ENCODE measurements at regions not wholly inside any gene's neighbourhood (a gene's known extent, or its start where the extent isn't known, plus 50 kb on each side); places are given as distances from the start of the nearest gene placed in this dataset.

DNA sequence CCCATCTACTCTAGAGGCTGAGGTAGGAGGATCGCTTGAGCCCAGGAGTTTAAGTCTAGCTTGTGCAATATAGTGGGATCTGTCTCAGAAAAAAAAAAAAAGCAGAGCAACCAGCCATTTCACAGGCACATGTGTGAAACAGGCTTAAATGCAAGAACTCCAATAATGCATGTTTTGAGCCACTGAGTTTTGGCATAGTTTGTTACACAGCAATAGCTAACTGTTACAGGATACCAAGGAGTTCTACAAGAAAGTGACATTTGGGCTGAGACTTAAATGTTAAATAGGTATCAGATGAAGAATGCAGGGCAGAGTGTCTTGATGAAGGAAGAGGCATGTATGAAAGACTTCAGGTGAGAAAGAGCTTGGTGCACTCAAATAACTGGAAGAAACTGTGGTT, 240.0 kb upstream of the FOXN3 start:
- Histone ChIP-seq H3K4me1 (ENCODE audit: control insufficient read depth, insufficient read depth, low read length) (peaks cover under 1% of the 10 kb centered on the region; the same call in 1 of the 2 replicates), H3K9me3 (ENCODE audit: control insufficient read depth, insufficient read depth, low read depth, low read length) (peaks cover 12% of the 10 kb centered on the region; the same call in 1 of the 2 replicates), H3K9ac (ENCODE audit: low read length) (no peak overlapping the region), H3K27me3 (ENCODE audit: control insufficient read depth, insufficient read depth, low read length) (no peaks in the 10 kb centered on the region), H3K4me3 (ENCODE audit: low read depth, low read length) (no peak overlapping the region), H3K27ac (ENCODE audit: low read depth, low read length) (no peak overlapping the region), H3K36me3 (ENCODE audit: control insufficient read depth, insufficient read depth, low read length) (no peaks in the 10 kb centered on the region)

DNA sequence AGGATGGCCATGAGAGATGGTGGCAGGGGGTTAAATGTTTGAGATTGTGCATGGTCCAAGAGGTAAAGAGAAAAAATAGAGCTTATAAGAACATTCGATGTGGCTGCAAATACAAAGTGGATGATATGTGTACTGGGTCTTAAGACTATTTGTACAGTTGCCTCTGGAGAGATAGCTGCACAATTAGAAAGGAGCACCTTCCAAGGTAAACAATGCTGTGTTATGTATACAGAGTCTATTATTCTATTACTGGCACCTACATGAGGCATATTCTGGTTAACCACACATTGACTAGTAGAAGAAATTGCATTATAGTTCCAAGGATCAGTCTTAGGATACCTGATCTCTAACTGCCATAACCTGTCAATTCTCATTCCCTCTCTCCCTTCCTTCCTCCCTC, 238.0 kb upstream of the FOXN3 start:
- no peaks in the 10 kb centered on the region for H3K36me3 ChIP-seq (ENCODE audit: control insufficient read depth, insufficient read depth, low read length)
- no peaks in the 10 kb centered on the region for H3K27me3 ChIP-seq (ENCODE audit: control insufficient read depth, insufficient read depth, low read length)
- peaks cover 12% of the 10 kb centered on the region; the same call in 1 of the 2 replicates for H3K9me3 ChIP-seq (ENCODE audit: control insufficient read depth, insufficient read depth, low read depth, low read length)
- H3K4me3 ChIP-seq (ENCODE audit: low read depth, low read length), result no peak overlapping the region
- no peak overlapping the region for H3K27ac ChIP-seq (ENCODE audit: low read depth, low read length)
- peaks cover 4% of the 10 kb centered on the region; the same call in 1 of the 2 replicates for H3K4me1 ChIP-seq (ENCODE audit: control insufficient read depth, insufficient read depth, low read length)
- no peak overlapping the region for H3K9ac ChIP-seq (ENCODE audit: low read length)

DNA sequence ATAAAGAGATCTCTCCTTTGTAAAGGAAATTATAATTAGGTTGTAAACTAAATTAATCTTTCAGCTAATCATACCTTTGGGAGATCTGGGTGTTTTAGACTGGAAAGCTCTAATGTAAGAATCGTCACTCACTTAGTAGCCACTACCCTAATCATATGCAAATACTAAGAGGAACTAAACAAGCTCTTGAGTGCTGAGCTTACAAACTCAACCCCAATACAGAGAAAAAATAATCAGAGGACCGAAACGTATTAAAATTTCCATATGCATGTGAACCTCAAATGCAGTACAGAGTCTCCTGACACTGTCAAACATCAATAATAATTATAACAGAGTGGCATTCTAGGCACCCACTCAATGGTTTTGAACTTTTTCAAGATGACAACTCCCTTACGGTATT, 235.3 kb upstream of the FOXN3 start:
- peaks cover 12% of the 10 kb centered on the region; the same call in 1 of the 2 replicates for H3K9me3 ChIP-seq (ENCODE audit: control insufficient read depth, insufficient read depth, low read depth, low read length)
- H3K4me1 ChIP-seq (ENCODE audit: control insufficient read depth, insufficient read depth, low read length), result peaks cover 4% of the 10 kb centered on the region; the same call in 1 of the 2 replicates
- H3K27me3 ChIP-seq (ENCODE audit: control insufficient read depth, insufficient read depth, low read length), result no peaks in the 10 kb centered on the region
- no peak overlapping the region for H3K9ac ChIP-seq (ENCODE audit: low read length)
- no peak overlapping the region for H3K27ac ChIP-seq (ENCODE audit: low read depth, low read length)
- no peaks in the 10 kb centered on the region for H3K36me3 ChIP-seq (ENCODE audit: control insufficient read depth, insufficient read depth, low read length)
- no peak overlapping the region for H3K4me3 ChIP-seq (ENCODE audit: low read depth, low read length)

DNA sequence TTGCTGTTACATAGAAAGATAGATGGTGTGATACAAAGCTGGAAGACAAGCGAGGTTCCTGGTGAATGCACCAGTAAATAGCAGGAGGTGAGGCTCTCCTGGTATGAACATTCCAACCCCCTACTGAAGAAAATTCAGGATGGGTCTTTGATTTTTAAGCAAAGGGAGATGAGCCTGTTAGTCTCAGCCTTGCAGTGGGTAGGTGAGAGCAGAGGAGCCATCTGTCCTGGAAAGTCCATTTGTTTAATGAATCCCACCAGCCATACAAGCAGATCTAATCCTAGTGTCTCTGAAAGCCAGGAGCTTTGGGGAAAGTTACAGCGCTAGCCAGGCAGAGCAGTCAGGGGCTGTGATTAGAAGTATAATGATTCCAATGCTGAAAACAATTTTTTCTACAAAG, 234.8 kb upstream of the FOXN3 start:
- H3K4me1 ChIP-seq (ENCODE audit: control insufficient read depth, insufficient read depth, low read length), result peaks cover 4% of the 10 kb centered on the region; the same call in 1 of the 2 replicates
- H3K9ac ChIP-seq (ENCODE audit: low read length), result no peak overlapping the region
- no peak overlapping the region for H3K27ac ChIP-seq (ENCODE audit: low read depth, low read length)
- no peaks in the 10 kb centered on the region for H3K36me3 ChIP-seq (ENCODE audit: control insufficient read depth, insufficient read depth, low read length)
- no peak overlapping the region for H3K4me3 ChIP-seq (ENCODE audit: low read depth, low read length)
- H3K27me3 ChIP-seq (ENCODE audit: control insufficient read depth, insufficient read depth, low read length), result no peaks in the 10 kb centered on the region
- peaks cover 7% of the 10 kb centered on the region; the same call in 1 of the 2 replicates for H3K9me3 ChIP-seq (ENCODE audit: control insufficient read depth, insufficient read depth, low read depth, low read length)

DNA sequence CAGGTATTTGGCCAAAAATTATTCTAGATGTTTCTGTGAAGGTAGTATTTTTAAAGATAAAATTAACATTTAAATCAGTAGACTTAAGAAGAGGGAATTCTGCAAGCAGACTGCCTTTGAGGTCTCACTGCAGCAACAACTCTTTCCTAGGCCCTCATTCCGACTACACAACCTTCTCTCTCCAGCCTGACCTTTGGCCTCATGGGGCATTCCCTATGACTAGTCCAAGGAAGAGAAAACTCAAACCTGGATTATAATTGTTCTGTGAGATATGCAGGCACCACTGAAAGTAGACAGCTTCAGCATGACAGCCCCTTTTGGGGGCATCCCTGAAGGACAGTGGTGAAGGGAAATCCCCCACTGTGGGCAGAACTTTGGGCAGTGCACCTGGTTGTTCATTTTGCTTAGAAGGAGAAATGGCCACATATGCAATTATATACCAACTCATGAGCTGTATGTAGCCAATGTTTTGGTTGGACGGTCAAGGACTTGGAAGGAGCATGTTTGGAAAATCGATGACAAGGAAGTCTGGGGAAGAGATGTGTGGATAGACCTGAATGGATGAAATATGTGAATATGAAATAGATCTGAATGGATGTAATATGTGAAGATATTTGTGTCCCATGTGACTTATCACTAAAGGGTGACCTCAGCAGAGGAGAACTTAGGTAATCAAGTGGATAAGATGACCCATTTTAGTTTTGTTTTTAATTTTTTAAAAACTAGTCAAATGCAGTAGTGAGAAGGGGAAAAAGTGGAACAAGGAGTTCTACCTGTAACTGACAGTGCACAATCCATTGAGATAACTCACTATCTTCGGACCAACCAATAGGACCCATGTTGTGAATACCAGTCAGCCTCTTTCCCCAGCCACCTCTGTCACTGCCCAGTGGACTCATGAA, 233.3 kb upstream of the FOXN3 start:
- Histone ChIP-seq H3K27me3 (ENCODE audit: control insufficient read depth, insufficient read depth, low read length) (no peaks in the 10 kb centered on the region), H3K36me3 (ENCODE audit: control insufficient read depth, insufficient read depth, low read length) (no peaks in the 10 kb centered on the region), H3K9ac (ENCODE audit: low read length) (no peak overlapping the region), H3K4me3 (ENCODE audit: low read depth, low read length) (no peak overlapping the region), H3K9me3 (ENCODE audit: control insufficient read depth, insufficient read depth, low read depth, low read length) (no peaks in the 10 kb centered on the region), H3K27ac (ENCODE audit: low read depth, low read length) (no peak overlapping the region), H3K4me1 (ENCODE audit: control insufficient read depth, insufficient read depth, low read length) (peaks cover 4% of the 10 kb centered on the region; the same call in 1 of the 2 replicates)

DNA sequence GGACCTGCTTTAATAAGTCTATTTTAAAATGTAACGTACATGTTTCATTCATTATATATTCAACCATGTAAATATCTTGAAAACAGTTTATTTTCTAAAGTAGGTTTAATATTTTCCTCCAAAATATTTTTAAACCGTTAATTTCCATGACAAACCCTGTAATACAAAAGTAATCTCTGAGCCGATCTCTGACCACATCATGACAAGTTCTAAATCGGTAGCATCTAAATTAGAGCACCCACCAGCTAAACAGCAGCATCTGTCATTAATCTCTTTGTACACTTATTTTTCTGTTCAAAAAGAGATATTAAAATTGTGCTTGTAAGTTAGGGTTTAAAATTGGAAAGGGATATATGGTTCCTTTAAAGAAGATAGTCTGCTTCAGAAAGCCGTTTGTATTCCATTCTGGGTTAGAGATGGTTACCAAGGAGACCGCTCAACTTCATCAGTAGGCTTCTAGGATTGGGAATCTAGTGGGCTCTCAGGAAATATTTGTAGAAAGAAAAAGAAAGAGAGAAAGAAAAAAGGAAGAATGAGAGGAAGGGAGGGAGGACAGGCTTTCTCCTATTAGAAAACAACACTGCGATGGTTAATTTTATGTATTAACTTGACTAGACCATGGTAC, 232.5 kb upstream of the FOXN3 start:
- H3K27me3 ChIP-seq (ENCODE audit: control insufficient read depth, insufficient read depth, low read length), result no peaks in the 10 kb centered on the region
- no peak overlapping the region for H3K9ac ChIP-seq (ENCODE audit: low read length)
- no peaks in the 10 kb centered on the region for H3K9me3 ChIP-seq (ENCODE audit: control insufficient read depth, insufficient read depth, low read depth, low read length)
- peaks cover 4% of the 10 kb centered on the region; the same call in 1 of the 2 replicates for H3K4me1 ChIP-seq (ENCODE audit: control insufficient read depth, insufficient read depth, low read length)
- H3K36me3 ChIP-seq (ENCODE audit: control insufficient read depth, insufficient read depth, low read length), result no peaks in the 10 kb centered on the region
- no peak overlapping the region for H3K27ac ChIP-seq (ENCODE audit: low read depth, low read length)
- H3K4me3 ChIP-seq (ENCODE audit: low read depth, low read length), result no peak overlapping the region

DNA sequence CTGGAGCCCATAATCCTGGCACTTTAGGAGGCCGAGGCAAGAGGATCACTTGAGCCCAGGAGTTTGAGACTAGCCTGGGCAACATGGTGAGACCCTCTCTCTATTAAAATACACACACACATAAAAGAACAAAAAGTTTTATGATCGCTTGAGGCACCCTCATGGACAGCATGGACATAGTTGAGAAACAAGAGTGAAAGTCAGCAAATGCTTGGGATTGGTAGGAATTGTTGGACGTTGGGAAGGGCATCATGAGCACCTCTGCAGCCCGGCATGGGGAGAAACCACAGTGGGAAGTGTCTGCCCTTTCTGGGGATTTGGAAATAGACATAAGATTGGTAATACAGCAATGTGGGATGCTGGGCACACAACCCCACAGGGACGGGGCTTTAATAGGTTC, 231.9 kb upstream of the FOXN3 start:
- no peaks in the 10 kb centered on the region for H3K27me3 ChIP-seq (ENCODE audit: control insufficient read depth, insufficient read depth, low read length)
- H3K4me1 ChIP-seq (ENCODE audit: control insufficient read depth, insufficient read depth, low read length), result peaks cover 4% of the 10 kb centered on the region; the same call in 1 of the 2 replicates
- H3K4me3 ChIP-seq (ENCODE audit: low read depth, low read length), result no peak overlapping the region
- H3K27ac ChIP-seq (ENCODE audit: low read depth, low read length), result no peak overlapping the region
- no peaks in the 10 kb centered on the region for H3K9me3 ChIP-seq (ENCODE audit: control insufficient read depth, insufficient read depth, low read depth, low read length)
- no peak overlapping the region for H3K9ac ChIP-seq (ENCODE audit: low read length)
- H3K36me3 ChIP-seq (ENCODE audit: control insufficient read depth, insufficient read depth, low read length), result no peaks in the 10 kb centered on the region

DNA sequence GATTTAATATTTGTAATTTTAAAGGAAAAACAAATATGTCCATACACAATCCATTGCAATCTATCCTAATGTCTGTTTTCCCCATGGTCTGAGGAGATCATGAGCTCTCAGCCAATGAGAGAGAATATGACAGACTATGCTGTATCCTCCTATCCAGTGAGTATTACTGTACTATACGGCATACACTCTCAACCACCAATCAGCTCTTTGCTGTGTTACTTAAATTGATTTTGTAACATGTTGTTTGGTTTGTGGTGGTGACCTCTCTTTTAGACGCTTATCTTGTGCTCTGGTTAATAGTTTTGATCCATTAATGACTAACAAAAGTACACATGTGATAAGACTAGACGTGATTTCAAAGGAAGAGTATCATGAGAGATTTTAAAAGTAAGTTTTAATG, 231.5 kb upstream of the FOXN3 start:
- Histone ChIP-seq H3K36me3 (ENCODE audit: control insufficient read depth, insufficient read depth, low read length) (no peaks in the 10 kb centered on the region), H3K4me1 (ENCODE audit: control insufficient read depth, insufficient read depth, low read length) (peaks cover 4% of the 10 kb centered on the region; the same call in 1 of the 2 replicates), H3K27ac (ENCODE audit: low read depth, low read length) (no peak overlapping the region), H3K9ac (ENCODE audit: low read length) (no peak overlapping the region), H3K9me3 (ENCODE audit: control insufficient read depth, insufficient read depth, low read depth, low read length) (no peaks in the 10 kb centered on the region), H3K4me3 (ENCODE audit: low read depth, low read length) (no peak overlapping the region), H3K27me3 (ENCODE audit: control insufficient read depth, insufficient read depth, low read length) (no peaks in the 10 kb centered on the region)

DNA sequence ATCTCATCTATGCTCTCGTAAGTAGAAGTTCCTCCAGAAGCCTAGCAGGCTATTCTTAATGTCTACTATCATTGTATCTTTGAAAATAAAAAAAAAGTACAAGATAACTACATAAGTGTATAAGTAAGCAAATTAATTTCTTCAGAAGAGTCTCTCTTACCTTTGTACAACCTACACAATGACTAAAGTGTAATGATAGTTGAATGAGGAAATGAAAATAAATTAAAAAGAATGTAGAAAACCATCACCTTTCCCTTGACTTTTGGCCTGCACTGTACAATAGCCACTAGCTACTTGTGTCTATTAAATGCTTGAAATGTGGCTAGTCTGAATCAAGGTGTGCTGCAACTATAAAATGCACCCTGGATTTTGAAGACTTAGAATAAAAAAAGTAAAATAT, 229.9 kb upstream of the FOXN3 start:
- H3K27ac ChIP-seq (ENCODE audit: low read depth, low read length), result no peak overlapping the region
- H3K9me3 ChIP-seq (ENCODE audit: control insufficient read depth, insufficient read depth, low read depth, low read length), result no peaks in the 10 kb centered on the region
- peaks cover 3% of the 10 kb centered on the region; the same call in 1 of the 2 replicates for H3K4me1 ChIP-seq (ENCODE audit: control insufficient read depth, insufficient read depth, low read length)
- no peak overlapping the region for H3K9ac ChIP-seq (ENCODE audit: low read length)
- no peaks in the 10 kb centered on the region for H3K36me3 ChIP-seq (ENCODE audit: control insufficient read depth, insufficient read depth, low read length)
- H3K4me3 ChIP-seq (ENCODE audit: low read depth, low read length), result no peak overlapping the region
- H3K27me3 ChIP-seq (ENCODE audit: control insufficient read depth, insufficient read depth, low read length), result no peaks in the 10 kb centered on the region

DNA sequence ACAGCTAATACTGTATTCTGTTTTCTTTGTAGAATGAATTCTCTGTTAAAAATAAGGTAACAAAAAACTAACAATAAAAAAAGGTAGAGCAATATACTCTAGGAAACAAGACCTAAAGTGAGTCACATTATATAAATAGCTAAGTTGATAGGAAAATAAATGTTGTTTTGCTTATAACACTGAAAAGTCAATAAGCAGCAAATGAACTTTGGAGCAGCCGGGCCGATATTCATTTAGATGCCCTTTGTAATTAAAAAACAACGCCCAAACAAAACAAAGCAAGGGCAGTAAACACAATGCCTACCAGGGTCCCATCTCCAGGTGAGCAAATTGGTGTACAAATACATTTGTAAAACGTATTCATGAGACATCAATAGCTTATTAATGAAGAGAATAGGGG, 227.6 kb upstream of the FOXN3 start:
- Histone ChIP-seq H3K9me3 (ENCODE audit: control insufficient read depth, insufficient read depth, low read depth, low read length) (no peaks in the 10 kb centered on the region), H3K27me3 (ENCODE audit: control insufficient read depth, insufficient read depth, low read length) (no peaks in the 10 kb centered on the region)

More for the DNA sequence above, 227.6 kb upstream of the FOXN3 start:
- H3K36me3 ChIP-seq (ENCODE audit: control insufficient read depth, insufficient read depth, low read length), result no peaks in the 10 kb centered on the region
- no peak overlapping the region for H3K27ac ChIP-seq (ENCODE audit: low read depth, low read length)
- no peaks in the 10 kb centered on the region for H3K4me1 ChIP-seq (ENCODE audit: control insufficient read depth, insufficient read depth, low read length)
- no peak overlapping the region for H3K4me3 ChIP-seq (ENCODE audit: low read depth, low read length)
- no peak overlapping the region for H3K9ac ChIP-seq (ENCODE audit: low read length)

Data from HUES6 (cell line).